ENCODE measurements at regions not wholly inside any gene's neighbourhood (a gene's known extent, or its start where the extent isn't known, plus 50 kb on each side); places are given as distances from the start of the nearest gene placed in this dataset.

- no peak overlapping the region for H3K4me2 ChIP-seq
- H3K79me2 ChIP-seq = no peaks in the 10 kb centered on the region
- H4K20me1 ChIP-seq (ENCODE audit: insufficient read depth, poor library complexity, severe bottlenecking) = no peaks in the 10 kb centered on the region
- no peak for DNase-seq (ENCODE audit: low spot score)
- no peaks in the 10 kb centered on the region for H3K36me3 ChIP-seq (replicated peaks; ENCODE audit: insufficient read depth, low read depth)
- TF ChIP-seq EZH2 (IDR thresholded peaks at IDR 0.05; ENCODE audit: borderline replicate concordance) (no peak), CTCF (IDR thresholded peaks at IDR 0.05; ENCODE audit: poor library complexity) (no peak), EZH2phosphoT487 (IDR thresholded peaks at IDR 0.05; ENCODE audit: low read depth, severe bottlenecking, unreplicated experiment) (no peak)
- no peaks in the 10 kb centered on the region for H3K9me2 ChIP-seq (replicated peaks; ENCODE audit: insufficient read depth)
- H3K4me3 ChIP-seq = no peak overlapping the region
- H3K9me3 ChIP-seq (ENCODE audit: low read depth) = no peaks in the 10 kb centered on the region
- H3K4me1 ChIP-seq (ENCODE audit: insufficient read depth) = peaks cover 10% of the 10 kb centered on the region
- H3K27ac ChIP-seq = no peak overlapping the region
- no peak overlapping the region for H2AFZ ChIP-seq
- 93% methylated on average over 7 of the region's 7 CpGs for WGBS (ENCODE audit: low lambda C conversion rate, missing lambda C conversion rate)
- H3K27me3 ChIP-seq = no peaks in the 10 kb centered on the region
Observed at GRCh38 chr5:6869677-6870076, 156.4 kb downstream of the TENT4A start.

GRCh38 chr5:6872441-6873160, 159.4 kb downstream of the TENT4A start:
- H3K79me2 ChIP-seq = no peaks in the 10 kb centered on the region
- H3K9me2 ChIP-seq (replicated peaks; ENCODE audit: insufficient read depth) = no peaks in the 10 kb centered on the region
- no peak for DNase-seq (ENCODE audit: low spot score)
- H3K4me3 ChIP-seq = no peak overlapping the region
- 81% methylated on average over 12 of the region's 12 CpGs for WGBS (ENCODE audit: low lambda C conversion rate, missing lambda C conversion rate)
- no peaks in the 10 kb centered on the region for H3K9me3 ChIP-seq (ENCODE audit: low read depth)
- no peaks in the 10 kb centered on the region for H3K27me3 ChIP-seq
- H2AFZ ChIP-seq = no peak overlapping the region
- no peaks in the 10 kb centered on the region for H3K36me3 ChIP-seq (replicated peaks; ENCODE audit: insufficient read depth, low read depth)
- no peaks in the 10 kb centered on the region for H4K20me1 ChIP-seq (ENCODE audit: insufficient read depth, poor library complexity, severe bottlenecking)
- peaks cover 10% of the 10 kb centered on the region for H3K4me1 ChIP-seq (ENCODE audit: insufficient read depth)
- TF ChIP-seq CTCF (IDR thresholded peaks at IDR 0.05; ENCODE audit: poor library complexity) (no peak), EZH2phosphoT487 (IDR thresholded peaks at IDR 0.05; ENCODE audit: low read depth, severe bottlenecking, unreplicated experiment) (no peak), EZH2 (IDR thresholded peaks at IDR 0.05; ENCODE audit: borderline replicate concordance) (no peak)
- peak overlapping the region; percentile 61 for H3K27ac ChIP-seq
- no peak overlapping the region for H3K4me2 ChIP-seq

- no peak for TF ChIP-seq CTCF (IDR thresholded peaks at IDR 0.05; ENCODE audit: poor library complexity)
- no peak for TF ChIP-seq EZH2 (IDR thresholded peaks at IDR 0.05; ENCODE audit: borderline replicate concordance)
- no peak for TF ChIP-seq EZH2phosphoT487 (IDR thresholded peaks at IDR 0.05; ENCODE audit: low read depth, severe bottlenecking, unreplicated experiment)
- peak; percentile 12 for DNase-seq (ENCODE audit: low spot score)
- Histone ChIP-seq H2AFZ (no peak overlapping the region), H4K20me1 (ENCODE audit: insufficient read depth, poor library complexity, severe bottlenecking) (no peaks in the 10 kb centered on the region), H3K27me3 (no peaks in the 10 kb centered on the region), H3K9me3 (ENCODE audit: low read depth) (no peaks in the 10 kb centered on the region), H3K9me2 (replicated peaks; ENCODE audit: insufficient read depth) (no peaks in the 10 kb centered on the region), H3K27ac (peak overlapping the region; percentile 61), H3K4me1 (ENCODE audit: insufficient read depth) (peaks cover 10% of the 10 kb centered on the region), H3K79me2 (no peaks in the 10 kb centered on the region), H3K4me3 (no peak overlapping the region), H3K4me2 (peak overlapping the region; percentile 14), H3K36me3 (replicated peaks; ENCODE audit: insufficient read depth, low read depth) (no peaks in the 10 kb centered on the region)
- WGBS (ENCODE audit: low lambda C conversion rate, missing lambda C conversion rate) = 60% methylated on average over 3 of the region's 3 CpGs
Observed at GRCh38 chr5:6873359-6873758, 160.1 kb downstream of the TENT4A start.
